D721Med (cell line): ENCODE measurements at regions not wholly inside any gene's neighbourhood (a gene's known extent, or its start where the extent isn't known, plus 50 kb on each side); places are given as distances from the start of the nearest gene placed in this dataset.
A peak's percentile ranks its signal among the peaks of the same experiment; 100 is the strongest.
"Not testable (repeated sequence)": the region's sequence is repeated elsewhere in the genome, so short reads cannot be mapped to it uniquely, and the experiment has no call there.

Experiments
- DNase-seq: peaks from one replicate; pipeline ENCODE4 v3.0.0; 2011; ENCODE audit warnings: low spot score; ENCODE audit not compliant: insufficient read length
- FAIRE-seq: peaks from 2 replicates; lab custom pipeline; 2011; peaks lifted over from hg19 to GRCh38; lab: Jason Lieb, UNC
- CTCF ChIP-seq: IDR thresholded peaks from 2 replicates; pipeline ENCODE4 v1.5.1; 2012; ENCODE audit warnings: mild to moderate bottlenecking, control low read depth; ENCODE audit not compliant: insufficient read depth; ENCODE audit errors: missing control alignments

GRCh38 chr4:40681600-40681999 is 51.9 kb upstream of the RBM47 start:
- FAIRE-seq (no peak), DNase-seq (peak; percentile 30)
- no peak for TF ChIP-seq CTCF

- no peak for FAIRE-seq
- no peak for TF ChIP-seq CTCF
- DNase-seq: no peak
Observed at GRCh38 chr4:40682290-40683101, 52.8 kb upstream of the RBM47 start.

- DNase-seq: not testable (repeated sequence)
Observed at GRCh38 chr4:40683536-40684145, 54.0 kb upstream of the RBM47 start.

GRCh38 chr4:40684404-40684803 is 54.7 kb upstream of the RBM47 start:
- no peak for DNase-seq
- FAIRE-seq: no peak
- no peak for TF ChIP-seq CTCF

More at GRCh38 chr4:40683536-40684145, 54.0 kb upstream of the RBM47 start:
- FAIRE-seq: not testable (repeated sequence)

GRCh38 chr4:40685300-40685699 is 55.6 kb upstream of the RBM47 start:
- no peak for TF ChIP-seq CTCF
- DNase-seq: no peak
- FAIRE-seq: no peak

- TF ChIP-seq CTCF: no peak
- DNase-seq (no peak), FAIRE-seq (no peak)
Observed at GRCh38 chr4:40686081-40686913, 56.6 kb upstream of the RBM47 start.

GRCh38 chr4:40687676-40688389 is 58.2 kb upstream of the RBM47 start:
- no peak for TF ChIP-seq CTCF
- DNase-seq (no peak), FAIRE-seq (no peak)
